ENCODE measurements at regions not wholly inside any gene's neighbourhood (a gene's known extent, or its start where the extent isn't known, plus 50 kb on each side); places are given as distances from the start of the nearest gene placed in this dataset.
"Not testable (repeated sequence)": the region's sequence is repeated elsewhere in the genome, so short reads cannot be mapped to it uniquely, and the experiment has no call there.

DNA sequence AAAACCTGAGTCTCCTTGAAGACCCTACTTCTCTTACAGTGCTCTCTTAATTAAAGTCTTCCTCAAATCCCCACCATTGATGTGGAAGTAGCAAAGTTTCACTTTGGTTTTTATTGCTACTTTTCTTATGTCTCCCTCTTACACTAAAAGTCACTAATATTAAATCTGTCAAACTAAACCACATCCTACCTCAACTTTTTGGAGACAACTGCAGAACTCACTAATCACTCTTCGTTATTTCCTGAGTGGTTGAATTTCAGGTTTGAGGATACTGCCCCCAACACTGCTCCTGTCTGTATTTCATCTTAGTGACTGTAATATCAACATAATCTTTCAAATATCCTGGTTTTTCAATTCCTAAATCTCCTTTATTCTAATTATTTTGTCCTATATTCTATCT, 213.0 kb upstream of the PDE3A start:
- Histone ChIP-seq H3K9ac (ENCODE audit: low read length) (no peak overlapping the region), H3K79me2 (ENCODE audit: low read length) (no peaks in the 10 kb centered on the region), H3K4me1 (ENCODE audit: low read length) (peaks cover 20% of the 10 kb centered on the region), H2AFZ (ENCODE audit: low read depth, low read length) (peak overlapping the region; percentile 66; the same call in 1 of the 2 replicates), H3K27me3 (ENCODE audit: low read depth, low read length) (no peaks in the 10 kb centered on the region), H4K20me1 (ENCODE audit: insufficient read depth, low read length) (no peaks in the 10 kb centered on the region), H3K27ac (ENCODE audit: low read length) (no peak overlapping the region), H3K4me3 (ENCODE audit: low read length) (no peak overlapping the region), H3K9me3 (ENCODE audit: insufficient read depth, low read length) (peaks cover 2% of the 10 kb centered on the region; the same call in 1 of the 2 replicates), H3K4me2 (ENCODE audit: low read length) (peak overlapping the region; percentile 16; the same call in 1 of the 2 replicates), H3K36me3 (replicated peaks; ENCODE audit: low read depth, low read length) (no peaks in the 10 kb centered on the region)
- TF ChIP-seq, protein P1, sequence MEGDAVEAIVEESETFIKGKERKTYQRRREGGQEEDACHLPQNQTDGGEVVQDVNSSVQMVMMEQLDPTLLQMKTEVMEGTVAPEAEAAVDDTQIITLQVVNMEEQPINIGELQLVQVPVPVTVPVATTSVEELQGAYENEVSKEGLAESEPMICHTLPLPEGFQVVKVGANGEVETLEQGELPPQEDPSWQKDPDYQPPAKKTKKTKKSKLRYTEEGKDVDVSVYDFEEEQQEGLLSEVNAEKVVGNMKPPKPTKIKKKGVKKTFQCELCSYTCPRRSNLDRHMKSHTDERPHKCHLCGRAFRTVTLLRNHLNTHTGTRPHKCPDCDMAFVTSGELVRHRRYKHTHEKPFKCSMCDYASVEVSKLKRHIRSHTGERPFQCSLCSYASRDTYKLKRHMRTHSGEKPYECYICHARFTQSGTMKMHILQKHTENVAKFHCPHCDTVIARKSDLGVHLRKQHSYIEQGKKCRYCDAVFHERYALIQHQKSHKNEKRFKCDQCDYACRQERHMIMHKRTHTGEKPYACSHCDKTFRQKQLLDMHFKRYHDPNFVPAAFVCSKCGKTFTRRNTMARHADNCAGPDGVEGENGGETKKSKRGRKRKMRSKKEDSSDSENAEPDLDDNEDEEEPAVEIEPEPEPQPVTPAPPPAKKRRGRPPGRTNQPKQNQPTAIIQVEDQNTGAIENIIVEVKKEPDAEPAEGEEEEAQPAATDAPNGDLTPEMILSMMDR (IDR thresholded peaks at IDR 0.05; ENCODE audit: low read depth, low read length) = no peak
- no peak for TF ChIP-seq EZH2phosphoT487 (IDR thresholded peaks at IDR 0.05; ENCODE audit: low read depth)

DNA sequence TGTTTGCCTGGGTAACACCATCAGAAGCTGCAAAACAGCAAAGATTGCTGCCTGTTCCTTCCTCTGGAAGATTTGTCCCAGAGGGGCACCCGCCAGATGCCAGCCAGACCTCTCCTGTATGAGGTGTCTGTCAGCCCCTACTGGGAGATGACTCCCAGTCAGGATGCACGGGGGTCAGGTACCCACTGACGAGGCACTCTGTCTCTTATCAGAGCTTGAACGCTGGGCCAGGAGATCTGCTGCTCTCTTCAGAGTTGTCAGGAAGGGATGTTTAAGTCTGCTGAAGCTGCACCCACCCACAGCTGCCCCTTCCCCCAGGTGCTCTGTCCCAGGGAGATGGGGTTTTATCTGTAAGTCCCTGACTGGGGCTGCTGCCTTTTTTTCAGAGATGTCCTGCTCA, 207.4 kb upstream of the PDE3A start:
- not testable (repeated sequence) for H3K36me3 ChIP-seq (replicated peaks; ENCODE audit: low read depth, low read length); H3K9ac ChIP-seq (ENCODE audit: low read length); H2AFZ ChIP-seq (ENCODE audit: low read depth, low read length); H3K27ac ChIP-seq (ENCODE audit: low read length); H3K4me3 ChIP-seq (ENCODE audit: low read length); H4K20me1 ChIP-seq (ENCODE audit: insufficient read depth, low read length); H3K27me3 ChIP-seq (ENCODE audit: low read depth, low read length); H3K9me3 ChIP-seq (ENCODE audit: insufficient read depth, low read length); H3K4me1 ChIP-seq (ENCODE audit: low read length); H3K79me2 ChIP-seq (ENCODE audit: low read length); H3K4me2 ChIP-seq (ENCODE audit: low read length)

DNA sequence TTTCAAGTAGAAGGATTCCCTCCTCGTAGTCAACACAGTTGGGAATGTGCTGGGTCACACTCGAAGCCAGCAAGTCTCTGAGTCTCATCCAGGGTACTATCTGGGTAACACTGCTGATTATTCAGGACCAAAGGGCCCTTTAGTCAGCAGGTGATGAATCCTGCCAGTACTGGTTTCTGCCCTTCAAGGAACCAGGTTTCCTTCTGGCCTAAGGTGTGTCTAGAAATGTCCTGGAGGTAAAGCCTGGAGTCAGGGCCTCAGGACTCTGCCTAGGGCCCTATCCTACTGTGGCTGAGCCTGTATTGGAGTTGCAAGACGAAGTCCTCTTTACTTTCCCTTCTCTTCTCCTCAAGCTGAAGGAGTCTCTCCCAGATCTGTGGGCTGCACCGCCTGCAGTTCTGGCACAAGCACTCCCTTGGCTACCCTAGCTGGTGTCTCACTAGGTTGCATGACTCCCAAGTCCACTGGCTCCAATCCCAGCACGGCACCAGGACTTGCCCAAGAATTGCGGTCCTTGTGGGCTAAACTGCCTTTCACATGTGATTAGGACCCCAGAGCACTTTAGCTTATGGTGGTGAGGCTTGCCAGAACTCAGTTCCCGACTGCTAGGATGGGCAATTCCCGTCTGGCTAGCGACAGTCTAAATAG, 193.7 kb upstream of the PDE3A start:
- H3K36me3 ChIP-seq (replicated peaks; ENCODE audit: low read depth, low read length) = no peaks in the 10 kb centered on the region
- no peaks in the 10 kb centered on the region for H3K79me2 ChIP-seq (ENCODE audit: low read length)
- no peak overlapping the region for H3K27ac ChIP-seq (ENCODE audit: low read length)
- no peaks in the 10 kb centered on the region for H3K4me1 ChIP-seq (ENCODE audit: low read length)
- no peak overlapping the region for H3K4me2 ChIP-seq (ENCODE audit: low read length)
- H3K4me3 ChIP-seq (ENCODE audit: low read length) = no peak overlapping the region
- H3K9me3 ChIP-seq (ENCODE audit: insufficient read depth, low read length) = no peaks in the 10 kb centered on the region
- H4K20me1 ChIP-seq (ENCODE audit: insufficient read depth, low read length) = no peaks in the 10 kb centered on the region
- TF ChIP-seq, protein P1 (IDR thresholded peaks at IDR 0.05; ENCODE audit: low read depth, low read length) = no peak
- TF ChIP-seq EZH2phosphoT487 (IDR thresholded peaks at IDR 0.05; ENCODE audit: low read depth) = no peak
- no peaks in the 10 kb centered on the region for H3K27me3 ChIP-seq (ENCODE audit: low read depth, low read length)
- no peak overlapping the region for H2AFZ ChIP-seq (ENCODE audit: low read depth, low read length)
- H3K9ac ChIP-seq (ENCODE audit: low read length) = no peak overlapping the region

- Histone ChIP-seq H3K4me1 (ENCODE audit: low read length) (no peaks in the 10 kb centered on the region), H3K27ac (ENCODE audit: low read length) (no peak overlapping the region), H3K4me2 (ENCODE audit: low read length) (no peak overlapping the region), H3K4me3 (ENCODE audit: low read length) (no peak overlapping the region), H3K9me3 (ENCODE audit: insufficient read depth, low read length) (no peaks in the 10 kb centered on the region), H3K9ac (ENCODE audit: low read length) (no peak overlapping the region), H4K20me1 (ENCODE audit: insufficient read depth, low read length) (no peaks in the 10 kb centered on the region), H3K27me3 (ENCODE audit: low read depth, low read length) (no peaks in the 10 kb centered on the region), H3K36me3 (replicated peaks; ENCODE audit: low read depth, low read length) (no peaks in the 10 kb centered on the region), H2AFZ (ENCODE audit: low read depth, low read length) (no peak overlapping the region), H3K79me2 (ENCODE audit: low read length) (no peaks in the 10 kb centered on the region)
- TF ChIP-seq EZH2phosphoT487 (IDR thresholded peaks at IDR 0.05; ENCODE audit: low read depth) = no peak
- TF ChIP-seq, protein P1 (IDR thresholded peaks at IDR 0.05; ENCODE audit: low read depth, low read length) = no peak
Measured at GRCh38 chr12:20175704-20176388, 192.5 kb upstream of the PDE3A start.

All from OCI-LY3 (cell line).